PC-9 (cell line): ENCODE measurements at regions not wholly inside any gene's neighbourhood (a gene's known extent, or its start where the extent isn't known, plus 50 kb on each side); places are given as distances from the start of the nearest gene placed in this dataset.
"Not testable (repeated sequence)": the region's sequence is repeated elsewhere in the genome, so short reads cannot be mapped to it uniquely, and the experiment has no call there.

Source experiments
- BruUV-seq: library from RNA; stranded (reverse); fragments of 400-500 nt; replicated peaks from 2 replicates; lab custom pipeline; 2021; lab: Mats Ljungman, UMichigan
- CTCF ChIA-PET: fragments of 300-600 bp; sonication (Branson Sonifier 250); formaldehyde crosslinking; loops from one replicate; lab custom pipeline; 2022; ENCODE audit warnings: antibody characterized with exemption; lab: Charles Lee
- POLR2A ChIA-PET: fragments of 300-600 bp; sonication (Branson Sonifier 250); formaldehyde crosslinking; loops from one replicate; lab custom pipeline; 2022; ENCODE audit warnings: antibody characterized with exemption; ENCODE audit not compliant: unreplicated experiment; lab: Charles Lee
- DNase-seq, 2 experiments: peaks; one replicate each; pipeline versions ENCODE4 v3.0.0 to v3.0.0-alpha.2; 2015 to 2022; ENCODE audit warnings: mixed read lengths in 1 of 2
- H2AFZ ChIP-seq: fragments of 200-600 bp; sonication (generic); 2 replicates; pipeline ENCODE4 v1.8.1; 2017; ENCODE audit warnings: antibody characterized with exemption
- H3F3A ChIP-seq: fragments of 200-600 bp; sonication (generic); 2 replicates; pipeline ENCODE4 v1.8.1; 2017; ENCODE audit warnings: antibody characterized with exemption, mild to moderate bottlenecking, low read depth; ENCODE audit not compliant: insufficient read depth
- H3K27ac ChIP-seq: fragments of 200-600 bp; sonication (generic); 2 replicates; pipeline ENCODE4 v1.6.1; 2016; ENCODE audit warnings: mixed run types
- H3K27me3 ChIP-seq: fragments of 200-600 bp; sonication (generic); 2 replicates; pipeline ENCODE4 v1.6.1; 2016; ENCODE audit warnings: low read depth, mixed run types; ENCODE audit not compliant: insufficient read depth
- H3K36me3 ChIP-seq: fragments of 200-600 bp; sonication (generic); 2 replicates; pipeline ENCODE4 v1.6.1; 2016; ENCODE audit warnings: low read depth, mixed run types
- H3K4me1 ChIP-seq: fragments of 200-600 bp; sonication (generic); replicated peaks from 2 replicates; pipeline ENCODE4 v1.6.1; 2016; ENCODE audit warnings: mixed run types; ENCODE audit not compliant: insufficient read depth
- H3K4me2 ChIP-seq: fragments of 200-600 bp; sonication (generic); 2 replicates; pipeline ENCODE4 v1.6.1; 2017; ENCODE audit warnings: mixed run types
- H3K4me3 ChIP-seq: fragments of 200-600 bp; sonication (generic); 2 replicates; pipeline ENCODE4 v1.6.1; 2016; ENCODE audit warnings: mixed run types
- H3K79me2 ChIP-seq: fragments of 200-600 bp; sonication (generic); 2 replicates; pipeline ENCODE4 v1.6.1; 2017; ENCODE audit warnings: low read depth, mixed run types
- H3K9me2 ChIP-seq: fragments of 200-600 bp; sonication (generic); 2 replicates; pipeline ENCODE4 v1.8.1; 2017; ENCODE audit warnings: mild to moderate bottlenecking; ENCODE audit not compliant: insufficient read depth
- H3K9me3 ChIP-seq: fragments of 200-600 bp; sonication (generic); 2 replicates; pipeline ENCODE4 v1.8.1; 2016; ENCODE audit warnings: low read depth; ENCODE audit not compliant: insufficient read depth
- H4K20me1 ChIP-seq: fragments of 200-600 bp; sonication (generic); 2 replicates; pipeline ENCODE4 v1.8.1; 2017; ENCODE audit not compliant: insufficient read depth
- CTCF ChIP-seq: fragments of 200-600 bp; sonication (generic); conservative IDR thresholded peaks from 2 replicates; pipeline ENCODE4 v1.6.1; 2017; ENCODE audit warnings: mixed run types, antibody characterized with exemption, mild to moderate bottlenecking, moderate library complexity
- EZH2 ChIP-seq: fragments of 200-600 bp; sonication (generic); IDR thresholded peaks from 2 replicates; pipeline ENCODE4 v1.8.0; 2017; ENCODE audit warnings: antibody characterized with exemption, low read depth
- intact Hi-C: fragments of 100-400 bp; cut with micrococcal nuclease; formaldehyde crosslinking; loops from one replicate; pipeline ENCODE4 v1.10.0; 2022; ENCODE audit not compliant: unreplicated experiment

- H3K4me2 ChIP-seq = peak overlapping the region; percentile 39
- CTCF ChIA-PET = no interaction called here
- no peaks in the 10 kb centered on the region for H3K27me3 ChIP-seq
- H3K9me3 ChIP-seq = no peaks in the 10 kb centered on the region
- no peaks in the 10 kb centered on the region for H3K36me3 ChIP-seq
- peak in 1 of 2 experiments; percentile 66 for DNase-seq
- intact Hi-C loops = no loop called here
- H3K27ac ChIP-seq = no peak overlapping the region
- H3K9me2 ChIP-seq = no peaks in the 10 kb centered on the region
- TF ChIP-seq CTCF = no peak
- TF ChIP-seq EZH2 = no peak
- peaks cover 27% of the 10 kb centered on the region for H3F3A ChIP-seq
- no peaks in the 10 kb centered on the region for H4K20me1 ChIP-seq
- peaks cover 42% of the 10 kb centered on the region for H3K4me1 ChIP-seq
- no TSS peak for BruUV-seq
- POLR2A ChIA-PET = interaction anchor here (0.7 kb wide), 1 partner anchor 632 kb away, joined by 8 read pairs; no protein-coding TSS in a partner anchor
- no peak overlapping the region for H3K4me3 ChIP-seq
- H2AFZ ChIP-seq = no peak overlapping the region
- H3K79me2 ChIP-seq = no peaks in the 10 kb centered on the region
These were observed 76.9 kb upstream of the EED start for GRCh38 chr11:86167499-86168164.

- Histone ChIP-seq H3F3A (peaks cover 30% of the 10 kb centered on the region), H3K4me1 (peaks cover 46% of the 10 kb centered on the region)
- H3K27me3 ChIP-seq, intact Hi-C loops, H4K20me1 ChIP-seq, H3K79me2 ChIP-seq, H3K9me2 ChIP-seq, H3K9me3 ChIP-seq, CTCF ChIA-PET, H3K36me3 ChIP-seq, BruUV-seq, H3K4me2 ChIP-seq, POLR2A ChIA-PET, DNase-seq, H2AFZ ChIP-seq, H3K4me3 ChIP-seq, H3K27ac ChIP-seq: not testable (repeated sequence)
These were observed 78.3 kb upstream of the EED start for GRCh38 chr11:86166287-86166686.

- POLR2A ChIA-PET = interaction anchor here (1.2 kb wide), 1 partner anchor 10 kb away, joined by 6 read pairs; no protein-coding TSS in a partner anchor
- DNase-seq = no peak
- Histone ChIP-seq H3K9me2 (no peaks in the 10 kb centered on the region), H3K27me3 (no peaks in the 10 kb centered on the region), H3K4me3 (no peak overlapping the region), H2AFZ (no peak overlapping the region), H4K20me1 (no peaks in the 10 kb centered on the region), H3K4me2 (no peak overlapping the region), H3K79me2 (no peaks in the 10 kb centered on the region), H3K4me1 (peaks cover 66% of the 10 kb centered on the region), H3F3A (peaks cover 48% of the 10 kb centered on the region), H3K36me3 (no peaks in the 10 kb centered on the region), H3K9me3 (no peaks in the 10 kb centered on the region), H3K27ac (no peak overlapping the region)
- TF ChIP-seq CTCF = no peak
- TF ChIP-seq EZH2 = no peak
- intact Hi-C loops = no loop called here
- CTCF ChIA-PET = no interaction called here
- no TSS peak for BruUV-seq
These were observed 80.4 kb upstream of the EED start for GRCh38 chr11:86164106-86164505.

DNA sequence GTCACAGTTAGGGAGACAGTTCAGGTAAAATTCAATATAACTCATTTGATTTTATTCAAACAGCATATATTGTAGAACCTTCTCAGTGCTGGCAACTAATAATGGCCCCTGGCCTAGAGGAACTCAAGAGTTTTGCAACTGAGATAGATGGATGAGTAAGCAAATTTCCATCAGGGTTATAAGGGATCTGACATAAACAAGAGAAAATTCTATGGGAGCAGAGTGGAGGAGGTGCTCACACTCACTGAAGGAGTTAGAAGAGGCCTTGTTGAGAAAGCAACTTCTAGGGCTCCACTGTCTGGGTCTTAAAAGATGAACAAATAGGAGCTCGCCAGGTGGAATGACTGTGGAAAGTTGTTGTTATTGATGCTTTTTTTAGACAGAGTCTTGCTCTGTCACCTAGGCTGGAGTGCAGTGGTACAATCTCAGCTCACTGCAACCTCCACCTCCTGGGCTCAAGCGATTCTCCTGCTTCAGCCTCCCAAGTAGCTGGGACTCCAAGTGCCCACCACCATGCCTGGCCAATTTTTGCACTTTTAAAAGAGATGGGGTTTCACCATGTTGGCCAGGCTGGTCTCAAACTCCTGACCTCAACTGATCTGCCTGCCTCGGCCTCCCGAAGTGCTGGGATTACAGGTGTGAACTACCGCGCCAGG is 81.2 kb upstream of the EED start:
- Histone ChIP-seq H3K4me1 (peaks cover 66% of the 10 kb centered on the region), H3K4me2 (peak overlapping the region; percentile 41), H2AFZ (peak overlapping the region; percentile 10; the same call in 1 of the 2 replicates), H3F3A (peaks cover 50% of the 10 kb centered on the region), H3K27ac (peak overlapping the region; percentile 48)
- H3K27me3 ChIP-seq, H4K20me1 ChIP-seq, H3K36me3 ChIP-seq, CTCF ChIA-PET, H3K9me2 ChIP-seq, intact Hi-C loops, BruUV-seq, H3K4me3 ChIP-seq, H3K9me3 ChIP-seq, H3K79me2 ChIP-seq: not testable (repeated sequence)
- POLR2A ChIA-PET = interaction anchor here (0.6 to 1.2 kb wide), 2 partner anchors 9 to 11 kb away, joined by 4 to 6 read pairs; no protein-coding TSS in a partner anchor
- DNase-seq = peak in 1 of 2 experiments; percentile 71
